Cerebellar cortex (tissue), 1 donor: ENCODE measurements at regions not wholly inside any gene's neighbourhood (a gene's known extent, or its start where the extent isn't known, plus 50 kb on each side); places are given as distances from the start of the nearest gene placed in this dataset.
A peak's percentile ranks its signal among the peaks of the same experiment; 100 is the strongest.

Experiments
- DNase-seq: peaks from one replicate; pipeline ENCODE4 v3.0.0-alpha.2; 2015; ENCODE audit warnings: low spot score

- no peak for DNase-seq
Observed at GRCh38 chr1:187310038-187310631, 481.4 kb downstream of the PLA2G4A start.

- no peak for DNase-seq
Observed at GRCh38 chr1:187313115-187313514, 484.4 kb downstream of the PLA2G4A start.

- DNase-seq, result no peak
Observed at GRCh38 chr1:187326557-187326956, 497.8 kb downstream of the PLA2G4A start.

GRCh38 chr1:187336441-187337168 lies 507.9 kb downstream of the PLA2G4A start:
- no peak for DNase-seq

GRCh38 chr1:187338762-187339412 lies 510.1 kb downstream of the PLA2G4A start:
- no peak for DNase-seq

- no peak for DNase-seq
Observed at GRCh38 chr1:187342495-187342894, 513.7 kb downstream of the PLA2G4A start.

- no peak for DNase-seq
Observed at GRCh38 chr1:187374082-187374481, 545.3 kb downstream of the PLA2G4A start.

GRCh38 chr1:187374742-187375141 lies 546.0 kb downstream of the PLA2G4A start:
- DNase-seq, result no peak

- no peak for DNase-seq
Observed at GRCh38 chr1:187383366-187383765, 554.6 kb downstream of the PLA2G4A start.

GRCh38 chr1:187384504-187384903 lies 555.8 kb downstream of the PLA2G4A start:
- no peak for DNase-seq

GRCh38 chr1:187390215-187390818 lies 561.6 kb downstream of the PLA2G4A start:
- DNase-seq, result no peak

GRCh38 chr1:187396226-187396625 lies 567.5 kb downstream of the PLA2G4A start:
- no peak for DNase-seq

GRCh38 chr1:187396929-187397796 lies 568.4 kb downstream of the PLA2G4A start:
- DNase-seq, result no peak

GRCh38 chr1:187408212-187409004 lies 579.7 kb downstream of the PLA2G4A start:
- no peak for DNase-seq

GRCh38 chr1:187409341-187409740 lies 580.6 kb downstream of the PLA2G4A start:
- no peak for DNase-seq

- DNase-seq, result no peak
Observed at GRCh38 chr1:187411118-187411517, 582.4 kb downstream of the PLA2G4A start.

- DNase-seq, result peak; percentile 9
Observed at GRCh38 chr1:187413405-187414169, 584.8 kb downstream of the PLA2G4A start.

- no peak for DNase-seq
Observed at GRCh38 chr1:187415065-187415464, 586.3 kb downstream of the PLA2G4A start.

- DNase-seq, result no peak
Observed at GRCh38 chr1:187417520-187417919, 588.8 kb downstream of the PLA2G4A start.

GRCh38 chr1:187433598-187433997 lies 604.8 kb downstream of the PLA2G4A start:
- no peak for DNase-seq
